SK-N-MC (cell line): ENCODE measurements at regions not wholly inside any gene's neighbourhood (a gene's known extent, or its start where the extent isn't known, plus 50 kb on each side); places are given as distances from the start of the nearest gene placed in this dataset.

ENCODE experiments used
- EZH2 ChIP-seq: fragments of 200-600 bp; sonication (generic); IDR thresholded peaks from one replicate; pipeline ENCODE4 v1.6.1; 2017; ENCODE audit warnings: antibody characterized with exemption
- FOXP2 ChIP-seq: optimal IDR thresholded peaks from 2 replicates; pipeline ENCODE3; 2011; ENCODE audit warnings: mild to moderate bottlenecking, moderate library complexity; ENCODE audit not compliant: insufficient read depth; ENCODE audit errors: extremely low read length, control extremely low read depth
- POLR2AphosphoS5 ChIP-seq: IDR thresholded peaks from 2 replicates; pipeline ENCODE4 v1.6.1; 2012; ENCODE audit warnings: mild to moderate bottlenecking, low read depth, low read length, borderline replicate concordance

DNA sequence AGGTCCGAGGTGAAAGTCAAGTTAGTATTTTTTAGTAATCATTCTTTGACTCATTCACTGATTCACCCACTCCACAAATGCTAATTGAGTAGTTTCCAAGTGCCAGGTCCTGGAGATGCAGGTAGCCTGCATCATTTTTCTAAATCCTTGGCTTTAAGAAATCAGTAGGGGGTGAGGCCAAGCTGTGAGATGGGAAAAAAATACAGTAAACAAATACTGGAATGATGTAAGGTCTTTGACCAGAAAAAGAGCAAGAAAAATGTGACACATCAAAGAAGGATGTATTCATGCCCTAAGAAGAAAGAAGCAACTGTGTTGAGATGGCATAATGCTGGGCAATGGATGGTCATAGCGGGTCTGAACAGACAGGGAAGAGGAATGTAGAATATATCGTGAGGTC lies 1386.6 kb downstream of the PCDH7 start:
- no peak for TF ChIP-seq POLR2AphosphoS5
- TF ChIP-seq EZH2: no peak
- no peak for TF ChIP-seq FOXP2
